ENCODE measurements at regions not wholly inside any gene's neighbourhood (a gene's known extent, or its start where the extent isn't known, plus 50 kb on each side); places are given as distances from the start of the nearest gene placed in this dataset.
"Not testable (repeated sequence)": the region's sequence is repeated elsewhere in the genome, so short reads cannot be mapped to it uniquely, and the experiment has no call there.

- intact Hi-C loops (cut with micrococcal nuclease); H3K9ac ChIP-seq (ENCODE audit: insufficient read depth, low read length, poor library complexity, severe bottlenecking); H4K20me1 ChIP-seq (ENCODE audit: insufficient read depth, low read length); DNase-seq; H3K9me3 ChIP-seq (replicated peaks in 1 of 2; ENCODE audit: control insufficient read depth in 1 of 2, insufficient read depth in 1 of 2, low read length in 2 of 2); H3K4me3 ChIP-seq (replicated peaks in 1 of 3; ENCODE audit: low read depth in 2 of 3, low read length in 3 of 3); H3K27ac Mint-ChIP-seq; H3K79me2 ChIP-seq (ENCODE audit: insufficient read depth, low read length); H3K27me3 ChIP-seq (ENCODE audit: control insufficient read depth in 2 of 2, insufficient read depth in 2 of 2, low read length in 2 of 2); H3K4me1 ChIP-seq (ENCODE audit: control insufficient read depth in 1 of 2, insufficient read depth in 2 of 2, low read length in 2 of 2); H3K4me2 ChIP-seq (replicated peaks; ENCODE audit: extremely low read depth, low read length, poor library complexity, severe bottlenecking); H2AFZ ChIP-seq (ENCODE audit: insufficient read depth, low read depth, low read length, poor library complexity, severe bottlenecking); H3K9me3 Mint-ChIP-seq; H3K36me3 Mint-ChIP-seq; H3K4me1 Mint-ChIP-seq; H3K27me3 Mint-ChIP-seq (ENCODE audit: low read depth in 3 of 3); H3K27ac ChIP-seq (ENCODE audit: low read depth in 1 of 2, low read length in 2 of 2); H3K4me3 Mint-ChIP-seq; H3K36me3 ChIP-seq (replicated peaks in 1 of 2; ENCODE audit: control insufficient read depth in 1 of 2, insufficient read depth in 2 of 2, low read length in 2 of 2): not testable (repeated sequence)
- WGBS (ENCODE audit: insufficient coverage) = no CpG with 5 or more reads among the region's 1 CpG
These were observed 136.3 kb upstream of the AKAP13 start for GRCh38 chr15:85244056-85244455.

- H3K9me3 ChIP-seq (replicated peaks in 1 of 2; ENCODE audit: control insufficient read depth in 1 of 2, insufficient read depth in 1 of 2, low read length in 2 of 2); H3K4me1 ChIP-seq (ENCODE audit: control insufficient read depth in 1 of 2, insufficient read depth in 2 of 2, low read length in 2 of 2); H4K20me1 ChIP-seq (ENCODE audit: insufficient read depth, low read length); H3K4me3 ChIP-seq (replicated peaks in 1 of 3; ENCODE audit: low read depth in 2 of 3, low read length in 3 of 3); H3K36me3 ChIP-seq (replicated peaks in 1 of 2; ENCODE audit: control insufficient read depth in 1 of 2, insufficient read depth in 2 of 2, low read length in 2 of 2); DNase-seq; intact Hi-C loops (cut with micrococcal nuclease); H3K27ac ChIP-seq (ENCODE audit: low read depth in 1 of 2, low read length in 2 of 2); H3K79me2 ChIP-seq (ENCODE audit: insufficient read depth, low read length); H3K27ac Mint-ChIP-seq; H3K36me3 Mint-ChIP-seq; H3K9me3 Mint-ChIP-seq; H3K9ac ChIP-seq (ENCODE audit: insufficient read depth, low read length, poor library complexity, severe bottlenecking); H3K4me2 ChIP-seq (replicated peaks; ENCODE audit: extremely low read depth, low read length, poor library complexity, severe bottlenecking); H2AFZ ChIP-seq (ENCODE audit: insufficient read depth, low read depth, low read length, poor library complexity, severe bottlenecking); H3K27me3 ChIP-seq (ENCODE audit: control insufficient read depth in 2 of 2, insufficient read depth in 2 of 2, low read length in 2 of 2); H3K4me3 Mint-ChIP-seq; H3K4me1 Mint-ChIP-seq; H3K27me3 Mint-ChIP-seq (ENCODE audit: low read depth in 3 of 3): not testable (repeated sequence)
- WGBS (ENCODE audit: insufficient coverage) = 100% methylated on average over 2 of the region's 8 CpGs
These were observed 129.4 kb upstream of the AKAP13 start for GRCh38 chr15:85250938-85251542.

GRCh38 chr15:85253196-85253915, 127.0 kb upstream of the AKAP13 start:
- H3K4me1 Mint-ChIP-seq; H3K4me2 ChIP-seq (replicated peaks; ENCODE audit: extremely low read depth, low read length, poor library complexity, severe bottlenecking); H3K27ac ChIP-seq (ENCODE audit: low read depth in 1 of 2, low read length in 2 of 2); H3K9ac ChIP-seq (ENCODE audit: insufficient read depth, low read length, poor library complexity, severe bottlenecking); DNase-seq; H3K27me3 Mint-ChIP-seq (ENCODE audit: low read depth in 3 of 3); intact Hi-C loops (cut with micrococcal nuclease); H3K4me3 ChIP-seq (replicated peaks in 1 of 3; ENCODE audit: low read depth in 2 of 3, low read length in 3 of 3); H3K36me3 ChIP-seq (replicated peaks in 1 of 2; ENCODE audit: control insufficient read depth in 1 of 2, insufficient read depth in 2 of 2, low read length in 2 of 2); H3K79me2 ChIP-seq (ENCODE audit: insufficient read depth, low read length); H3K4me1 ChIP-seq (ENCODE audit: control insufficient read depth in 1 of 2, insufficient read depth in 2 of 2, low read length in 2 of 2); H3K36me3 Mint-ChIP-seq; H3K9me3 Mint-ChIP-seq; H3K4me3 Mint-ChIP-seq; H4K20me1 ChIP-seq (ENCODE audit: insufficient read depth, low read length); H3K9me3 ChIP-seq (replicated peaks in 1 of 2; ENCODE audit: control insufficient read depth in 1 of 2, insufficient read depth in 1 of 2, low read length in 2 of 2); H3K27me3 ChIP-seq (ENCODE audit: control insufficient read depth in 2 of 2, insufficient read depth in 2 of 2, low read length in 2 of 2); H3K27ac Mint-ChIP-seq: not testable (repeated sequence)
- H2AFZ ChIP-seq (ENCODE audit: insufficient read depth, low read depth, low read length, poor library complexity, severe bottlenecking) = peak overlapping the region; percentile 53
- WGBS (ENCODE audit: insufficient coverage) = no CpG with 5 or more reads among the region's 15 CpGs

- not testable (repeated sequence) for H3K36me3 Mint-ChIP-seq, H3K9me3 Mint-ChIP-seq
These were observed 125.4 kb upstream of the AKAP13 start for GRCh38 chr15:85254961-85255360.

More at GRCh38 chr15:85254961-85255360, 125.4 kb upstream of the AKAP13 start:
- H3K36me3 ChIP-seq (replicated peaks in 1 of 2; ENCODE audit: control insufficient read depth in 1 of 2, insufficient read depth in 2 of 2, low read length in 2 of 2); H3K9ac ChIP-seq (ENCODE audit: insufficient read depth, low read length, poor library complexity, severe bottlenecking); intact Hi-C loops (cut with micrococcal nuclease); H3K4me1 Mint-ChIP-seq; H3K4me3 Mint-ChIP-seq; H3K9me3 ChIP-seq (replicated peaks in 1 of 2; ENCODE audit: control insufficient read depth in 1 of 2, insufficient read depth in 1 of 2, low read length in 2 of 2); H3K27me3 Mint-ChIP-seq (ENCODE audit: low read depth in 3 of 3); DNase-seq; H3K27me3 ChIP-seq (ENCODE audit: control insufficient read depth in 2 of 2, insufficient read depth in 2 of 2, low read length in 2 of 2); H4K20me1 ChIP-seq (ENCODE audit: insufficient read depth, low read length); H3K4me1 ChIP-seq (ENCODE audit: control insufficient read depth in 1 of 2, insufficient read depth in 2 of 2, low read length in 2 of 2); H3K27ac ChIP-seq (ENCODE audit: low read depth in 1 of 2, low read length in 2 of 2); H3K27ac Mint-ChIP-seq; H2AFZ ChIP-seq (ENCODE audit: insufficient read depth, low read depth, low read length, poor library complexity, severe bottlenecking); H3K4me2 ChIP-seq (replicated peaks; ENCODE audit: extremely low read depth, low read length, poor library complexity, severe bottlenecking); H3K79me2 ChIP-seq (ENCODE audit: insufficient read depth, low read length); H3K4me3 ChIP-seq (replicated peaks in 1 of 3; ENCODE audit: low read depth in 2 of 3, low read length in 3 of 3): not testable (repeated sequence)
- no CpG with 5 or more reads among the region's 9 CpGs for WGBS (ENCODE audit: insufficient coverage)

Data from CD14-positive monocyte (primary cell).